Smooth muscle cell (in vitro differentiated cells): ENCODE measurements at regions not wholly inside any gene's neighbourhood (a gene's known extent, or its start where the extent isn't known, plus 50 kb on each side); places are given as distances from the start of the nearest gene placed in this dataset.

ENCODE experiments used
- DNase-seq: peaks from one replicate; lab custom pipeline; 2025; ENCODE audit not compliant: unreplicated experiment; lab: John Stamatoyannopoulos, UW
- H2AFZ ChIP-seq: fragments of 200-600 bp; sonication (generic); 2 replicates; pipeline ENCODE4 v1.6.0; 2016; ENCODE audit warnings: antibody characterized with exemption, low read depth, mild to moderate bottlenecking
- H3F3A ChIP-seq: fragments of 200-600 bp; sonication (generic); 2 replicates; pipeline ENCODE4 v1.6.0; 2017; ENCODE audit warnings: antibody characterized with exemption, low read depth
- H3K27ac ChIP-seq: fragments of 200-600 bp; sonication (generic); 2 replicates; pipeline ENCODE4 v1.5.1; 2016; ENCODE audit warnings: low read depth, mild to moderate bottlenecking
- H3K27me3 ChIP-seq: fragments of 200-600 bp; sonication (generic); 2 replicates; pipeline ENCODE4 v1.6.1; 2016; ENCODE audit warnings: low read depth, mild to moderate bottlenecking
- H3K36me3 ChIP-seq: fragments of 200-600 bp; sonication (generic); 2 replicates; pipeline ENCODE4 v1.5.1; 2016; ENCODE audit warnings: low read depth
- H3K4me1 ChIP-seq: fragments of 200-600 bp; sonication (generic); 2 replicates; pipeline ENCODE4 v1.5.1; 2016; ENCODE audit warnings: low read depth
- H3K4me2 ChIP-seq: fragments of 200-600 bp; sonication (generic); 2 replicates; pipeline ENCODE4 v1.6.0; 2016; ENCODE audit warnings: mild to moderate bottlenecking
- H3K4me3 ChIP-seq: fragments of 200-600 bp; sonication (generic); 2 replicates; pipeline ENCODE4 v1.5.1; 2016; ENCODE audit warnings: mild to moderate bottlenecking
- H3K79me2 ChIP-seq: fragments of 200-600 bp; sonication (generic); 2 replicates; pipeline ENCODE4 v1.6.0; 2016; ENCODE audit warnings: low read depth, mild to moderate bottlenecking
- H3K9ac ChIP-seq: fragments of 200-600 bp; sonication (generic); 2 replicates; pipeline ENCODE4 v1.6.0; 2016; ENCODE audit warnings: low read depth
- H3K9me3 ChIP-seq: fragments of 200-600 bp; sonication (generic); replicated peaks from 2 replicates; pipeline ENCODE4 v1.5.1; 2016; ENCODE audit warnings: low read depth
- H4K20me1 ChIP-seq: fragments of 200-600 bp; sonication (generic); 2 replicates; pipeline ENCODE4 v1.6.0; 2016; ENCODE audit warnings: low read depth
- CTCF ChIP-seq: fragments of 200-600 bp; sonication (generic); IDR thresholded peaks from 2 replicates; pipeline ENCODE4 v1.5.1; 2017; ENCODE audit warnings: borderline replicate concordance, mild to moderate bottlenecking, antibody characterized with exemption; ENCODE audit not compliant: insufficient read depth, poor library complexity, severe bottlenecking
- WGBS: methylation state at CpG from one replicate; pipeline ENCODE4 v1.1.7; 2016; ENCODE audit warnings: low lambda C conversion rate; 5-methylcytosine and 5-hydroxymethylcytosine counted together

- Histone ChIP-seq H3K27me3 (no peaks in the 10 kb centered on the region), H3K4me3 (no peak overlapping the region), H3K27ac (no peak overlapping the region), H3K9me3 (no peaks in the 10 kb centered on the region), H2AFZ (no peak overlapping the region), H3K4me1 (no peaks in the 10 kb centered on the region), H3K36me3 (no peaks in the 10 kb centered on the region), H4K20me1 (no peaks in the 10 kb centered on the region), H3K4me2 (no peak overlapping the region), H3K79me2 (no peaks in the 10 kb centered on the region), H3F3A (no peaks in the 10 kb centered on the region), H3K9ac (no peak overlapping the region)
- DNase-seq: no peak
- no peak for TF ChIP-seq CTCF
- 78% methylated on average over 9 of the region's 9 CpGs for WGBS
Measured at GRCh38 chr2:57396355-57397098, 650.1 kb upstream of the VRK2 start.

GRCh38 chr2:57397550-57398360 is 648.9 kb upstream of the VRK2 start:
- Histone ChIP-seq H3K9me3 (no peaks in the 10 kb centered on the region), H3K79me2 (no peaks in the 10 kb centered on the region), H3F3A (no peaks in the 10 kb centered on the region), H3K9ac (no peak overlapping the region), H3K27ac (no peak overlapping the region), H3K4me1 (no peaks in the 10 kb centered on the region), H3K4me3 (no peak overlapping the region), H3K4me2 (no peak overlapping the region), H2AFZ (no peak overlapping the region), H4K20me1 (no peaks in the 10 kb centered on the region), H3K27me3 (no peaks in the 10 kb centered on the region), H3K36me3 (no peaks in the 10 kb centered on the region)
- no peak for DNase-seq
- no peak for TF ChIP-seq CTCF
- WGBS: 96% methylated on average over 20 of the region's 20 CpGs

- 82% methylated on average over 4 of the region's 5 CpGs for WGBS
- Histone ChIP-seq H3K27ac (no peak overlapping the region), H3K36me3 (no peaks in the 10 kb centered on the region), H3K4me3 (no peak overlapping the region), H3K9ac (no peak overlapping the region), H3K27me3 (no peaks in the 10 kb centered on the region), H4K20me1 (no peaks in the 10 kb centered on the region), H2AFZ (no peak overlapping the region), H3K9me3 (no peaks in the 10 kb centered on the region), H3F3A (no peaks in the 10 kb centered on the region), H3K4me2 (no peak overlapping the region), H3K4me1 (no peaks in the 10 kb centered on the region), H3K79me2 (no peaks in the 10 kb centered on the region)
- no peak for DNase-seq
- no peak for TF ChIP-seq CTCF
Measured at GRCh38 chr2:57399057-57399456, 647.5 kb upstream of the VRK2 start.

GRCh38 chr2:57402096-57402495 is 644.5 kb upstream of the VRK2 start:
- no peaks in the 10 kb centered on the region for H3K79me2 ChIP-seq
- H4K20me1 ChIP-seq: no peaks in the 10 kb centered on the region
- no peak overlapping the region for H3K4me3 ChIP-seq
- no peak for DNase-seq
- H2AFZ ChIP-seq: no peak overlapping the region
- no peaks in the 10 kb centered on the region for H3F3A ChIP-seq
- no peaks in the 10 kb centered on the region for H3K9me3 ChIP-seq
- H3K9ac ChIP-seq: no peak overlapping the region
- no peak overlapping the region for H3K27ac ChIP-seq
- no peaks in the 10 kb centered on the region for H3K36me3 ChIP-seq
- H3K4me2 ChIP-seq: no peak overlapping the region
- H3K4me1 ChIP-seq: no peaks in the 10 kb centered on the region
- 69% methylated on average over 2 of the region's 2 CpGs for WGBS
- TF ChIP-seq CTCF: no peak
- no peaks in the 10 kb centered on the region for H3K27me3 ChIP-seq
